ENCODE measurements at regions not wholly inside any gene's neighbourhood (a gene's known extent, or its start where the extent isn't known, plus 50 kb on each side); places are given as distances from the start of the nearest gene placed in this dataset.

- no peak for TF ChIP-seq CTCF (IDR thresholded peaks at IDR 0.05; ENCODE audit: low read length, missing control alignments)
- no peak for DNase-seq (ENCODE audit: low read depth)
- no peak overlapping the region for H3K4me3 ChIP-seq (replicated peaks; ENCODE audit: low read depth, low read length)
Observed at GRCh38 chr21:36606287-36606982, 92.5 kb upstream of the SIM2 start.

GRCh38 chr21:36606983-36607325, 92.0 kb upstream of the SIM2 start:
- no peak for DNase-seq (ENCODE audit: low read depth)
- no peak overlapping the region for H3K4me3 ChIP-seq (replicated peaks; ENCODE audit: low read depth, low read length)
- no peak for TF ChIP-seq CTCF (IDR thresholded peaks at IDR 0.05; ENCODE audit: low read length, missing control alignments)

DNA sequence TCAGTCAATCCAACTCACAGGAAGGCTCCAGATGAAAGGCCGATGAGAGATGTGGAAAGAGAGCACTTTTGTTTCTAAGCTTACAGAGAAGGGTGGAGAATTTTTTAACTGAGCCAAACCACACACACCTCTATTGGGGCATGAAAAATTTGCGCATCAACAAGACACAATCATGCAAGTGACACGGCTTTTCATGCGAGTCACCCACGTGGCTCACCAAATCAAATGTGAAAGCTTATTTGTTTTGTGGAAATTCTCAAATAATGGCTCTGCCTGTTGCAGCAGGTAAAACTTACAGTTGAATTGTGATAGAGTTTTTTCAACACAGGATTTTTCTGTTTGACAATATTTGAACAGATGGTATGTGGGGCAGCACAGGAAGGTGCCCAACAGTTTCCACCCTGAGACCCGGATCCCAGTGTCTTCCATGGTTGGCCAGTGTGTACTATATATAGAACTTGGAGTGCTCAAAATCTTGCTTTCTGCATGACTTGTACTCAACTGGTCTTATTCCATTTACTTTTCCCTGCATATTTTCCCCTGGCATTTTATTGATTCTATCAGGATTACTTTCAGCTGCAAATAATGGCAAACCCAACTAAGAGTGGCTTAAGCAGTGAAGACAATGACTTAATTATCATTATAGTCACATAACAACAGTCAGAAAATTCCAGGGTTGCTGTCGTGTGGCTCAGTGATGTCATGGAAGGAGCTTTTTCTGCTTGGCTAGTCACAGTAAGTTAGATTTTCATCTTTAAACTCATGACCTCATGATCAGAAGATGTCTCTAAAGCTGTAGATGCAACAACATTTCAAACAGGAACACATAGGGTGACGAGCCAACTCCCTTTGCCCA, 90.6 kb upstream of the SIM2 start:
- TF ChIP-seq CTCF (IDR thresholded peaks at IDR 0.05; ENCODE audit: low read length, missing control alignments) = no peak
- no peak for DNase-seq (ENCODE audit: low read depth)
- H3K4me3 ChIP-seq (replicated peaks; ENCODE audit: low read depth, low read length) = no peak overlapping the region

- DNase-seq (ENCODE audit: low read depth) = no peak
- no peak for TF ChIP-seq CTCF (IDR thresholded peaks at IDR 0.05; ENCODE audit: low read length, missing control alignments)
- no peak overlapping the region for H3K4me3 ChIP-seq (replicated peaks; ENCODE audit: low read depth, low read length)
Observed at GRCh38 chr21:36608897-36609225, 90.1 kb upstream of the SIM2 start.

DNA sequence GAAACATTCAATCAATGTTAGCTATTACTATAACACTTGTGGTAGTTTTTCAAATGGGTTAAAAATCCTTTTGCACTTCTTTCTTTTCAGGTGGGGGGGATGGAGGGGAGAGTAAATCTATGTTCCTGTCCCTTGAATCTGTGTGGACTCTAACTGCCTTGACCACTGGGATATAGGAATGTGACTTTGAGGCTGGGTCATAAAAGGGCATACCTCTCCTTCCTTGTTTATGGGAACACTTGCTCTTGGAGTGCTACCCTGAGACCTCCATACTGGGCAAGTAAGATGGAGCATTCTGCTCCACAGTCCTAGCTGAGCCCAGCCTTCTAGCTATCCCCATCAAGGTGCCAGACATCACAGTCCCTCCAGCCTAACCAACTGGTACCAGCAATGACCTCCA, 89.3 kb upstream of the SIM2 start:
- DNase-seq (ENCODE audit: low read depth) = no peak
- H3K4me3 ChIP-seq (replicated peaks; ENCODE audit: low read depth, low read length) = no peak overlapping the region
- no peak for TF ChIP-seq CTCF (IDR thresholded peaks at IDR 0.05; ENCODE audit: low read length, missing control alignments)

DNA sequence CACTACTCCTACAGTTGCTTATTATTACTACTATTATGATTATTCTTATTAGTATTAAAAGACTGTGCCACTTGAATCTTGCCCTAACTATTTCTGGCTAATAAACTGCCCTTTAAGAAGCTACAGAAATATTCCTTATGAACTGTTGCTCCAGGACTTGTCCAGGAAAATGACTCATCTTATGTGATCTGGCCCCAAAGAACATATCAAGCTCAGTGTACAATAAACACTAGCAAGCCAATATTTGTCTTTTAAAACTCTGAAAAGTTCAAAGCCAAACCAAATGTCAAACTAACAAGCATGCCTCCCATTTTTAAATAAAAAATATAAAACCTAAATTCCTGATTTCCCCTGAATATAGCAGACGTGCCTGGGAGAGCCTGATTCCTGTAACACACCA, 88.7 kb upstream of the SIM2 start:
- H3K4me3 ChIP-seq (replicated peaks; ENCODE audit: low read depth, low read length) = no peak overlapping the region
- DNase-seq (ENCODE audit: low read depth) = peak; percentile 42

More for the DNA sequence above, 88.7 kb upstream of the SIM2 start:
- no peak for TF ChIP-seq CTCF (IDR thresholded peaks at IDR 0.05; ENCODE audit: low read length, missing control alignments)

All from fibroblast of pulmonary artery (primary cell).